ENCODE measurements at regions not wholly inside any gene's neighbourhood (a gene's known extent, or its start where the extent isn't known, plus 50 kb on each side); places are given as distances from the start of the nearest gene placed in this dataset.

GRCh38 chr5:57315941-57316340 lies 142.1 kb downstream of the GPBP1 start (continued):
- TF ChIP-seq ZNF433 (tag by site-specific recombination; IDR thresholded peaks at IDR 0.05; ENCODE audit: low read depth): peak; percentile 64
- TF ChIP-seq ZNF555 (tag by site-specific recombination; conservative IDR thresholded peaks at IDR 0.05): peak; percentile 61
- TF ChIP-seq ZNF677 (tag by site-specific recombination; IDR thresholded peaks at IDR 0.05): no peak
- TF ChIP-seq ZNF621 (tag by site-specific recombination; IDR thresholded peaks at IDR 0.05): no peak
- TF ChIP-seq REST (tag by site-specific recombination; IDR thresholded peaks at IDR 0.05): peak; percentile 44; the same call in 1 of the 2 replicates
- peak; percentile 70 for TF ChIP-seq ZBTB11 (tag by site-specific recombination; conservative IDR thresholded peaks at IDR 0.05; ENCODE audit: low read depth)
- TF ChIP-seq ZNF391 (tag by site-specific recombination; IDR thresholded peaks at IDR 0.05; ENCODE audit: borderline replicate concordance, low read depth): no peak
- TF ChIP-seq ZNF791 (tag by site-specific recombination; IDR thresholded peaks at IDR 0.05): peak; percentile 49; the same call in 1 of the 2 replicates
- 0 out of 2 replicates have a peak, but pooled peaks have one; percentile 23 for TF ChIP-seq ZNF19 (tag by site-specific recombination; IDR thresholded peaks at IDR 0.05; ENCODE audit: low read depth)
